Thyroid gland (tissue), 4 donors: ENCODE measurements at regions not wholly inside any gene's neighbourhood (a gene's known extent, or its start where the extent isn't known, plus 50 kb on each side); places are given as distances from the start of the nearest gene placed in this dataset.

ENCODE experiments used
- DNase-seq, 2 donors: peaks; one replicate each; pipeline ENCODE4 v3.0.0-alpha.2; 2019
- H3K27ac ChIP-seq, 3 donors: fragments of 200-600 bp; sonication (generic); 1 replicate in 2 of 3; 2 replicates in 1 of 3; pipeline ENCODE4 v1.5.1; 2016 to 2019; ENCODE audit warnings: mild to moderate bottlenecking in 1 of 3, moderate library complexity in 1 of 3
- H3K27me3 ChIP-seq: fragments of 200-600 bp; sonication (generic); one replicate; pipeline ENCODE4 v1.5.1; 2019
- H3K36me3 ChIP-seq, 2 donors: fragments of 200-600 bp; sonication (generic); one replicate each; pipeline ENCODE4 v1.5.1; 2016 to 2019
- H3K4me1 ChIP-seq, 2 donors: fragments of 200-600 bp; sonication (generic); one replicate each; pipeline ENCODE4 v1.5.1; 2017 to 2019
- H3K4me3 ChIP-seq, 3 donors: fragments of 200-600 bp; sonication (generic); replicated peaks in 1 of 3; 1 replicate in 2 of 3; 2 replicates in 1 of 3; pipeline ENCODE4 v1.5.1; 2016; ENCODE audit warnings: mild to moderate bottlenecking in 1 of 3
- H3K9me3 ChIP-seq: fragments of 200-600 bp; sonication (generic); one replicate; pipeline ENCODE4 v1.5.1; 2017
- POLR2A ChIP-seq, 2 donors: fragments of 450-650 bp; IDR thresholded peaks; one replicate each; pipeline ENCODE4 v1.6.1; 2017; ENCODE audit warnings: antibody characterized with exemption in 2 of 2, mild to moderate bottlenecking in 2 of 2, moderate library complexity in 1 of 2
- WGBS, 2 donors: methylation state at CpG; one replicate each; pipeline ENCODE4 v1.1.5; 2017; 5-methylcytosine and 5-hydroxymethylcytosine counted together
- intact Hi-C: fragments of 100-400 bp; cut with DNase I; formaldehyde crosslinking; loops from one replicate; pipeline ENCODE4 v1.15.1; 2023
- TF ChIP-seq, protein P1 (sequence below), 6 experiments: fragments of 200-600 bp in 3 of 6; fragments of 450-650 bp in 3 of 6; sonication (generic) in 3 of 6; IDR thresholded peaks; one replicate each; pipeline ENCODE4 v1.5.1; 2016 to 2019; ENCODE audit warnings: antibody characterized with exemption in 6 of 6, mild to moderate bottlenecking in 2 of 6, inconsistent platforms in 1 of 6, moderate library complexity in 1 of 6

DNA sequence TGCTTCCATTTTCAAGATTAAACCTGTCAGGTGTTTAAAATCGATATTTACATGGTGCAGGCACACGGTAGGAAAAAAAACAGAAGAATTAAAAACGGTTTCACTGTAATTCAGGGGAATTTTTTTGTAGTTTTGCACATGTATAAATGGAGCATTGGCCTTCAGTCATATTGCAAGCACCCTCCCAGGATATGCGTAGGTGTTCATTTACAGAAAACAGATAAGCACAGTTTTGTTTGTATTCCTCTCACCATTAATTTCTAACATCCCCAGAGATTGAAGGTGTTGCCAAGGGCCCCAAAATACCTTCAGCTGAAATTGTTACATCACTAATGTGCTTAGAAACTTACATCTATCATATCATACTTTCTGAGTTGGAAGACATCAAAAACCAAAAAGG, 427.1 kb upstream of the NR2F2 start:
- TF ChIP-seq, protein P1, sequence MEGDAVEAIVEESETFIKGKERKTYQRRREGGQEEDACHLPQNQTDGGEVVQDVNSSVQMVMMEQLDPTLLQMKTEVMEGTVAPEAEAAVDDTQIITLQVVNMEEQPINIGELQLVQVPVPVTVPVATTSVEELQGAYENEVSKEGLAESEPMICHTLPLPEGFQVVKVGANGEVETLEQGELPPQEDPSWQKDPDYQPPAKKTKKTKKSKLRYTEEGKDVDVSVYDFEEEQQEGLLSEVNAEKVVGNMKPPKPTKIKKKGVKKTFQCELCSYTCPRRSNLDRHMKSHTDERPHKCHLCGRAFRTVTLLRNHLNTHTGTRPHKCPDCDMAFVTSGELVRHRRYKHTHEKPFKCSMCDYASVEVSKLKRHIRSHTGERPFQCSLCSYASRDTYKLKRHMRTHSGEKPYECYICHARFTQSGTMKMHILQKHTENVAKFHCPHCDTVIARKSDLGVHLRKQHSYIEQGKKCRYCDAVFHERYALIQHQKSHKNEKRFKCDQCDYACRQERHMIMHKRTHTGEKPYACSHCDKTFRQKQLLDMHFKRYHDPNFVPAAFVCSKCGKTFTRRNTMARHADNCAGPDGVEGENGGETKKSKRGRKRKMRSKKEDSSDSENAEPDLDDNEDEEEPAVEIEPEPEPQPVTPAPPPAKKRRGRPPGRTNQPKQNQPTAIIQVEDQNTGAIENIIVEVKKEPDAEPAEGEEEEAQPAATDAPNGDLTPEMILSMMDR (IDR thresholded peaks at IDR 0.05): no peak
- no peak for TF ChIP-seq POLR2A (IDR thresholded peaks at IDR 0.05)
- H3K27me3 ChIP-seq: no peaks in the 10 kb centered on the region
- H3K4me1 ChIP-seq: no peaks in the 10 kb centered on the region
- 78 to 87% methylated on average over 4 of the region's 4 CpGs for WGBS, 2 donors
- intact Hi-C loops: no loop called here
- no peak for DNase-seq
- H3K36me3 ChIP-seq: no peaks in the 10 kb centered on the region
- H3K4me3 ChIP-seq: no peak overlapping the region
- no peak overlapping the region for H3K27ac ChIP-seq
- H3K9me3 ChIP-seq: no peaks in the 10 kb centered on the region

DNA sequence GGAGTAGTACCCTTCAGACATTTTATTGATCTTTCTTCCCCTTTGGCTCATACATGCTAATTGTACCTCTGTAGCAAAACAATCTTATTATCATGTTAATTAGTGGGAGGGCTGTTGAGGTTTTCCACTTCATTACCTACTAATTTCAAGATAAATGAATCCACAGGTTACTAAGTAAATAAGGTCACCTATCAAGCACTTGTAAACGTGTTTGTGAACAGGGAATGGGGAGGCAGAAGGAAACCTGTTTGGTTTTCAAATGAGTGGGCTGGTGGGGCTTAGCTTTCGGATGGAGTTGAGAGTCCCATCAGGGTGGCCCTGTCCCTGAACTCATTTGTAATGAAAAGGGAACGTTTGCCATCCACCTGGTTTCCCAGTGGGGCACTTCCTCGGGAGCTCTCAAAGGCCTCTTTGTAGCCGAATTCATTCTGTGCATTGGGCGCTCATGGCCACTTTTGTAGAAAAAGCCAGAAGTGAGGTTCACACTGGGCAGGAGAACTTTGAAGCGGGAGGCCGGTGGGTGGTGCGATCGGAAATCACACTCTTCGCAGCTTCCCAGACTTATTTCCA, 419.8 kb upstream of the NR2F2 start:
- no peaks in the 10 kb centered on the region for H3K9me3 ChIP-seq
- DNase-seq: no peak
- WGBS, 2 donors: 71 to 76% methylated on average over 11 of the region's 11 CpGs
- H3K27ac ChIP-seq: no peak overlapping the region
- H3K27me3 ChIP-seq: no peaks in the 10 kb centered on the region
- H3K36me3 ChIP-seq: no peaks in the 10 kb centered on the region
- H3K4me1 ChIP-seq: no peaks in the 10 kb centered on the region
- TF ChIP-seq, protein P1 (IDR thresholded peaks at IDR 0.05): no peak
- TF ChIP-seq POLR2A (IDR thresholded peaks at IDR 0.05): no peak
- H3K4me3 ChIP-seq: no peak overlapping the region
- intact Hi-C loops: no loop called here

- no peaks in the 10 kb centered on the region for H3K9me3 ChIP-seq
- no peak overlapping the region for H3K27ac ChIP-seq
- no peak for DNase-seq
- TF ChIP-seq, protein P1 (IDR thresholded peaks at IDR 0.05): no peak
- no peak for TF ChIP-seq POLR2A (IDR thresholded peaks at IDR 0.05)
- no peaks in the 10 kb centered on the region for H3K4me1 ChIP-seq
- H3K27me3 ChIP-seq: no peaks in the 10 kb centered on the region
- H3K4me3 ChIP-seq: no peak overlapping the region
- intact Hi-C loops: no loop called here
- no peaks in the 10 kb centered on the region for H3K36me3 ChIP-seq
- 57 to 65% methylated on average over 11 of the region's 11 CpGs for WGBS, 2 donors
Observed at GRCh38 chr15:95911570-95912279, 418.8 kb upstream of the NR2F2 start.

DNA sequence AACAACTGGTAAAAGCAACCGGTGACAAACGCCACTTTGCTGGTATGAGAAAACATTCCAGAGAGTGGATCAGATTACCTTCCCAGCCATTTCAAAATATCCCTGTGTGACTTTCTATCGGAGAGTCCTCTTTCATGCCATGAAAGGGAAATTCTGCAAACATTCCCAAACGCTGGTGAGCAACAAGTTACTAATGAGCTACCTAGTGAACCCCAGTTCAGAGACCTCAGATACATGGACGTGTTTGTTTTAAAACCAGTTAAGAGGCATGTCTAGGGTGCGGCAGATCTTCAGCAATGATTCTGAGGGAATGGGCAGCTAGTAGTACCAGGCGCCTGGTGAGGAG, 418.2 kb upstream of the NR2F2 start:
- H3K9me3 ChIP-seq: no peaks in the 10 kb centered on the region
- H3K36me3 ChIP-seq: no peaks in the 10 kb centered on the region
- no peak overlapping the region for H3K4me3 ChIP-seq
- WGBS, 2 donors: 62 to 68% methylated on average over 7 of the region's 7 CpGs
- H3K27me3 ChIP-seq: no peaks in the 10 kb centered on the region
- DNase-seq: no peak
- intact Hi-C loops: no loop called here
- H3K27ac ChIP-seq: no peak overlapping the region
- H3K4me1 ChIP-seq: no peaks in the 10 kb centered on the region
- TF ChIP-seq, protein P1 (IDR thresholded peaks at IDR 0.05): no peak
- TF ChIP-seq POLR2A (IDR thresholded peaks at IDR 0.05): no peak

DNA sequence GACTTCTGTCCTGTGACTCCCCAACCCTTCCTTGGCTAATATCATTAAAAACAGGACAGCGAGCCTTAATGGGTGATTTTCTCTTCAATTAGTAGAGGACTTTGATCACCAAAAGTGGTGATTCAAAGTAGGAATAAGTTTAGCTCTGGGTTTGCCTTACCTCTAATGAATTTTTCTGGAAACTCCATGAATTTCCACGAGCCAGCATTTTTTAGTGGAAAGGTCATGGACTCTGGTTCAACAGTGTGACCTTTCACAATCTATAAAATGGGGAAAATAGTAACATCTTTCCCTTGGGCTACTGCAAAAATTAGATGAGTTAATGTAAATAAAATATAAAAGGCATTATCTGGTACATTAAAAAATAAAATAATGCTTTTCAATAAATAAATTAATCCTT, 417.8 kb upstream of the NR2F2 start:
- H3K4me3 ChIP-seq: no peak overlapping the region
- intact Hi-C loops: no loop called here
- H3K27me3 ChIP-seq: no peaks in the 10 kb centered on the region
- TF ChIP-seq, protein P1 (IDR thresholded peaks at IDR 0.05): no peak
- TF ChIP-seq POLR2A (IDR thresholded peaks at IDR 0.05): no peak
- DNase-seq: no peak
- WGBS, 2 donors: 85 to 89% methylated on average over 2 of the region's 2 CpGs
- H3K9me3 ChIP-seq: no peaks in the 10 kb centered on the region
- H3K27ac ChIP-seq: no peak overlapping the region
- no peaks in the 10 kb centered on the region for H3K36me3 ChIP-seq
- no peaks in the 10 kb centered on the region for H3K4me1 ChIP-seq
